Caki2 (cell line): ENCODE measurements at regions not wholly inside any gene's neighbourhood (a gene's known extent, or its start where the extent isn't known, plus 50 kb on each side); places are given as distances from the start of the nearest gene placed in this dataset.
"Not testable (repeated sequence)": the region's sequence is repeated elsewhere in the genome, so short reads cannot be mapped to it uniquely, and the experiment has no call there.

Source experiments
- DNase-seq: peaks from one replicate; pipeline ENCODE4 v3.0.0-alpha.2; 2015; ENCODE audit warnings: low read depth
- in situ Hi-C: cut with HindIII; loops from 2 replicates; pipeline ENCODE4 v1.10.0; 2016; ENCODE audit warnings: low sequenced_read_pairs, low pct_unique_long_range_greater_than_20kb, mixed read lengths

DNA sequence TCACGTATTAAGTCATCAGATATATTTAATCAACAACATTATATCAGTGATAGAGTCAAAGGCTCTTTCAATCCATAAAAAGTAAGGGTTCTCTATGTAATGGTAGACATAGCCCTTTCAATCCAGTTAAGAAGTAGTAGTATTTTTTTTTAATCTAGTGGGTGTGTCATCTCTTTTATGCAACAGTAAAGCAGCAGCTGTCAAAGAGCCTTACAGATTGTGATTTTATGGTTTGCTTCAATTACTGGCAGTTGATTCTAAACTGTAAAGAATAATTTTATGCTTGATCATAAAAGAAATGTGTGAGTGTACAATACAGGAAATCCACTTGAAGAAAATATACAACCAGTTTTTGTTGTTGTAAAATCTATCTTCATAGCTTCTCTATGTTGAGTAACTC lies 902.6 kb upstream of the MBL2 start:
- no peak for DNase-seq
- in situ Hi-C loops, result no loop called here

DNA sequence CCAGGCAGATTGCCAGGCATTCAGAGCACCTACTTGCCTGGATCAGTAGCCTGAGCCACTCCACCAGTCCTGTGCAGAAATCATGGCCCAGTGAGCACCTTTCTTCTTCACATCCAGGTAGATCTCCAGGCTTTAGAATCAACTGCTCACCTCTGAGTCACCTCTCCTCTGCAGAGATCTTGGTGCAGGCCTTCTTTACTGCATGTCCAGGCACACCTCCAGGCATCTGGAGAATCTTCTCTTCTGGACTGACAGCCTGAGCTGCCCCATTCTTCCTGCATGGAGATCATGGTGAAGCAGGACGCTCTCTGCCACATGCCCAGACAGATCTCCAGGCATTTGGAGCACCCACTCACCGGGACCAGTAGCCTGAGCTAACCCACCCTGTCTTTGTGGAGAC lies 894.5 kb upstream of the MBL2 start:
- in situ Hi-C loops, result no loop called here
- DNase-seq, result no peak

DNA sequence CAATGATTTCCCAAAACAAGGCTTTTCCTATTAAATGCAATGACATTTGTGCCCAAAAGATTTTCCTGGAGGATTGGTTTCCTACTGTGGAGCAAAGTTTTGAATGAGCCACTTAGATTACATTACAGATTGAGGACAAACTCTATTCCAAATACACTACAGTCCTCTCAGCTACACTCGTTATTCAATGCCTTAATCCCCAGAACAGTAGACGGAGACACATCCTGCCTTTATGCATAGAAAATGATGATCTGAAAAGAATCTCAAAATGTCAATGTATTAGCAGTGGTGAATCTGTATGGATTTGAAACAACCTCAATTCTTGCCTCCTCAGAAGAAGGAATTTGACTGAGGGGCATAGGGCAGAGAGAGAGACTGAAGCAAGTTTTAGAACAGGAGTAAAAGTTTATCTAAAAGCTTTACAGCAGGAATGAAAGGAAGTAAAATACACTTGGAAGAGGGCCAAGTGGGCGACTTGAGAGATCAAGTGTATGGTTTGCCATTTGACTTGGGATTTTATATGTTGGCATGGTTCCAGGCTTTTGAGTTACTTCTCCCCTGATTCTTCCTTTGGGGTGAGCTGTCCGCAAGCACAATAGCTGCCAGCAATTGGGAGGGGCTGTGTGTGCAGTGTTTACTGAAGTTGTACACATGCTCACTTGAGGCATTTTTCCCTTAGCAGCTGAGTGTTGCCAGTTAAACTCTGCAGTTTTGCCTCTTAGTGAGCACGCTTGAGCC lies 891.9 kb upstream of the MBL2 start:
- DNase-seq, result no peak
- in situ Hi-C loops, result no loop called here

DNA sequence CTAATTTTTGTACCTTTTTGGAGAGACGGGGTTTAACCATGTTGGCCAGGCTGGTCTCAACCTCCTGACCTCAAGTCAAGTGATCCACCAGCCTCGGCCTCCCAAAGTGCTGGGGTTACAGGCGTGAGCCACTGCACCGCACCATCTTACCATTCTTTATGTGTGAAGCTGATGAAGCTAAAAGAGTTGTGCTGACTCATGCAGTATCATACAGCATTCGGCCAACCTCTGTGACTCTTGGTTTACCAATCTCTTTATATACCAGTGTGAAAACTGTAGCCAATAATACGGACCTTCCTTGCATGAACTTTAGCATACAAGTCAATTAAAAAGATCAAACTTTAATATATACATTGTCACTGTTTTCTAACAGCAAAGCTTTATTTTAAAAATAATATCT lies 878.2 kb upstream of the MBL2 start:
- DNase-seq, result no peak
- in situ Hi-C loops, result no loop called here

DNA sequence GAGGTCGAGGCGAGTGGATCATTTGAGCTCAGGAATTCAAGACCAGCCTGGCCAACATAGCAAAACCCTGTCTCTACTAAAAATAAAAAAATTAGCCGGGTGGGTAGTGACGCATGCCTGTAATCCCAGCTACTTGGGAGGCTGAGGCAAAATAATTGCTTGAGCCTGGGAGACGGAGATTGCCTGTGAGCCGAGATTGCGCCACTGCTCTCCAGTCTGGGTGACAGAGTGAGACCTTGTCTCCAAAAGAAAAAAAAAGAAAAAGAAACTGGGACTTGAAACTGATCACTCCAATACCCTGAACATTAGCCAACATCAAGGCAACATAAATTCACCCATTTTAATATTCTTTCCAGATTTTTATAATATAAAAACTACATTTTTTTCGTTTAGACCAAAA lies 874.6 kb upstream of the MBL2 start:
- DNase-seq, in situ Hi-C loops: not testable (repeated sequence)

DNA sequence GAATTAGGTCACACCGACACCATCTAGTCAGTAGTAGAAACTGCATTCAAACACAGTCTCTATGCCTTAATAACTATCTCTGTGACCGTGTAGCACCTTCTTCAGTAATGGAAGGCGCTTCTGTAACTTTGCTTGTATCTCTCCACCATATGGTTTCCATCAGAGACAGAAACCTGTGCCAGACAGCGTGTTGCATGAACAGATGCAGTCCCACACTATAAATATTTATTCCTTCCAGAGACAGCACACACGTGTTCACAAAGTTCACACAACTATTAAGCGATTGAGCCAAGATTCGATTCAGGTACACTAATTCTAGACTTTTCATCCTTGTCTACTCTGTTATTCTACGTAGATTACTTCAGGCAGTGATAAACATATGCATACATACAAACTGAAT lies 873.9 kb upstream of the MBL2 start:
- in situ Hi-C loops, result no loop called here

DNA sequence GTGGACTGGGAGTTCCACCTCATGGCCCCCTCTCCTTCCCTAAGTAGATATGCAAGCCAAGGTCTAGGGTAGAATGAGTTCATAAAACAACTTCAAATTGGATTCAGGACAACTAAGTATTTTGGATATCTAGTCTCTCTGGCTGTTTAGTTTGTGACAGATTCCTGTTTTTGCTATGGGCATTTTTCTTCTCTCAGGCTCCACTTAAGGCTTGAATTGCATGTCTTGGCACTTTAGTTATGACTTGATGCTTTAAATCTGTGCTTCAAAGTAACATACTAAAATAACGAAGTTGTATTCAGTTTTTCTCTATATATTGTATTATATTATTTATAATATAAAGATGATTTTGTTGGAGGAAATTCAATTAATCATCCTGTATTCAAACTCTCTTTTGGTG lies 873.4 kb upstream of the MBL2 start:
- no peak for DNase-seq
- in situ Hi-C loops, result no loop called here

More for the DNA sequence above, 873.9 kb upstream of the MBL2 start:
- DNase-seq, result no peak

DNA sequence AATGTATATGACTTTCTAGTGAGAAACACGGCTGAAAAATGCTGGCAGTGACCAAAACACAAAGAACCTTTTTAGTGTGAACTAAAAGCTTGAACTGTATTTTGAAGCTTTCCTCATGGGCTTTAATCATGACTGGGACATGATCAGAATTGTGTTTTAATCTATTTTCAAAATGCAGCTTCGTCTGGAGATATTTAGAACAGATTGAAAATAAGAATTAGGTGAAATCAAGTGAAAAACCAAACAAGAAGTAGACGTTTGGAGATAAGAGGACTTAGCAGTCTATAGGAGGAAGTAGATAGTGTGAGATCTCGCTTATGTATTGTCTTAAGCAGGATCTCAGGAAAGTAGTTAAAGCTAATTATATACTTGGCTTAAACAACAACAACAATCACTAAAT lies 865.4 kb upstream of the MBL2 start:
- in situ Hi-C loops, result no loop called here
- no peak for DNase-seq

DNA sequence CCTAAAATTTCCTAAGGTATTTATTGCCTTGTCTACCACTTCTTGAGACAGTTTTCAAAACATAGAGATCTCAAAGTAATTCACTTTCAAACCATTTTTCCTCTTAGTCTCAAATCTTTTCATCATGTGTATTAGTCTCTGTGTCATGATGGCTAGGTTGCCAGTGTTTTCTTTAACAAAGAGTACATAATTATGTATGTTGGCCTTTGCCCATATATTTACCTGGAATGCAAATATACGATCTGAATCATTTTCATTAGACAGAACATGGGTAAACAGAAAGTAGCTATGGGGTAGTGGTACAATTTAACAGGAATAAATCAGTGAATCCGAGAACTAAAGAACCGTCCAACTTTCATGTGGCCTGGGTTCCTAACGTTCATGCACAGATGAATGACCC lies 852.1 kb upstream of the MBL2 start:
- DNase-seq, result no peak
- in situ Hi-C loops, result no loop called here

DNA sequence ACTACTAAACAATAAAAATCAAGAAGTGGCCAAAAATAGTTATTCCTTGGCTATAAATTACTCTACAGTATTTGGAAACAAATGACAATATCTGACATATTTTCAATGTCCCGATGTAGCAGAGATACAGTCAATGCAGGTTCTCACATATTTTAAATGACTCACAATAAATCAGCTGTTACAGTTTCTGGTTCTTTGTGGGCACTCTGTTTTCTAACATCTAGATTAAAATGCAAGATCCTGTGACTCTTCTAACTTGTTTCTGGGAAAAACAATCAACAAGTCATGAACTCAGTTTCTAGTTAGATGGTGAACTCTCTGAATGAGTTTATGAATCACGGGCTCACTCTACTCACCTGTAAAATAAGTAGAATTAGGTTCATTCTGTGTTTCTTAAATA lies 849.6 kb upstream of the MBL2 start:
- in situ Hi-C loops, result no loop called here
- DNase-seq, result no peak

DNA sequence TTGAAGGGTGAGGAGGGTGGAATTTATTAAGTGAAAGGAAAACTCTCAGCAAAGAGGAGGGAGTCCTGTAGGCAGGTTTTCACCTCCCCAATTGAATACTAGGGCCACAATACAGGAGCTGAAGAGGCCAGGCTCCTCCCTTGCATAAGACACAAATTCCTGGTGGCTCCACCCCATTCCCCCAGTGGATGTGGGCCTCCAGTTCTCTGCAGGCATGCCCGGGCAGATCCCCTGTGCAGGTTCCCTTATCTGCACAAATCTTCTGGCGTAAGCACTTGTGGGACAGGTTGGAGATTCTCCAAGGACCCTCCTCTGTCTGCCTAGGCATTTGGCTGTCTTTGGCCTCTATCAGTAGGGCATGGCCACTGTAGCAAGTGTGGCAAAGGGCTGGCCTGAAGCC lies 847.1 kb upstream of the MBL2 start:
- in situ Hi-C loops, result no loop called here
- DNase-seq, result peak; percentile 3

DNA sequence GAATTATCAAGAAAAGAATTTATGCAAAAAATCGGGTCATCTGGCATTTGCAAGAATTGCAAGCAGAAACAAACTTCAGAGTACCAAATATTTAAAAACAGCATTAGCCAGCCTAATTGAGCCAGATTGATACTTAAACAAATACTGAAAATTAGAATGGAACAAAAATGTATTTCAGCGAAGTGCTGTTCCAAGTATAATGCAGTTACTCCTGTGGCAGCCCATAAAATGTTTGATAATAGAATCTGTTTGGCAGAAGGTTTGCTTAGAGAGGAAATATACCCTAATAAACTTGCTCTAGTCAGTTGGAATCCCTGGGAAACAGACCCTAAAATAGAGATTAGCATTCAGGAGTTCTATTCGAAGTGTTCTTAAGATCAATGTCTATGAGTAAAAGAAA lies 835.1 kb upstream of the MBL2 start:
- no peak for DNase-seq
- in situ Hi-C loops, result no loop called here

DNA sequence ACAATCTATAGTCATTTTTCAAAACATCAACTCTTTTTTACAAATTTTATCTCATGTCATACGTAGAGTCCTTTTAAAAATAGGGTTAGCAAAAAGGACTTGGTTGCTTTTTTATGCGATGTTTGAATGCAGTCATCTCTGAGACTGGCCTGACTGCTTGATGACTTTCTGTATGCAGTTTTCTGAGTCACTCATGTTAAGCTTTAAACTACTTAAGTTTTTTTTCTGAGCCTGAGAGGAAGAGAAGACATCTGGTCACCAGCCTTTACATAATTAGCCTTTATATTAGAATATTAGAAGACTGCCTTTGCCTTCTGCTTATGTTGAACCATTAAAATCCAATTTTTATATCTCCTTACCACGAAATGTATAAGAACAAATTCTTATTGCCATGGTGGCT lies 834.4 kb upstream of the MBL2 start:
- no peak for DNase-seq
- in situ Hi-C loops, result no loop called here

DNA sequence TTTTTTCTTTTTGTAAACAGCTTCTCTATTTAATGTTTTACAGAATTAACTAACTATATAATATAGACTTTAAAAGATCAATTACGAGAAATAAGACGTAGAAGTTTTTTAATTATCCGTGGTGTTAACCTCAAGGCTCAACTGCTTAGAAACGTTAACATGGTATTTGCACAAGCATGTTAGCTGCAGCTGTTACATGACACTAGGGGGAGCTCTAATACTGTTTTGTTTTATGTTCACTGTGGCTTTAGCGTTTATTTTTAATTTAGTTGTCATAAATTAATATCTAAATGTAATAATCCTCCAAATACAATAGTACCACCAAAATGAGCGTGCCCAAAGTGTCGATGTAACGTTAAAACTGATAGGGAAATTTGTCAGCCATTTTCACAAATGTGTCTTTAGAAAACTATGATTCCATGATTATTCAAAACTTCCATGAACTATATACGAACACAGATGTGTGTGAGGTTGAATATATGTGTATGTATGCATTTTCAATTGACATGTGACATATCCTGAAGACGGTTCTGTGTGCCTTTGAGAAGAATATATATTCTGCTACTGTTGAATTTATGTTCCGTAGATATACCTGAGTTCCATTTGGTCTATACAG lies 828.8 kb upstream of the MBL2 start:
- peak; percentile 24 for DNase-seq
- in situ Hi-C loops, result no loop called here

DNA sequence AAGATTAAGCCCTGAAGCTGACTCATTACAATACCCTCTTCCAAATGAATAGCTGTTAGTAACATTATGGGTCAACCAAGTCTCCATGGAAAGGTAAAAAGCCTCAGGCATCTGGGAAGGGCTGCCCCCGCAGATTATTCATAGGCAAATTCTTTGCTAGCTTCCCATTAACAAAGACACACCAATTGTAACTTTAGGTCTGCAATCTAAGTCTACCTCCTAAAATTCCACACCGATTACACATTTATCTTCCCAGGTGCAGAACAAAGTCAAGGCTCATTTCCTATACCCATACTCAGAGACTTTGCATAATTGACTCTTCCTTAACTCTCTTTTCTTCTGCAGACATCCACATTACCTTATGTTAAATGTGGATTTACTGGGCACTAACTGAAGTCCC lies 826.3 kb upstream of the MBL2 start:
- in situ Hi-C loops, result no loop called here
- DNase-seq, result no peak

DNA sequence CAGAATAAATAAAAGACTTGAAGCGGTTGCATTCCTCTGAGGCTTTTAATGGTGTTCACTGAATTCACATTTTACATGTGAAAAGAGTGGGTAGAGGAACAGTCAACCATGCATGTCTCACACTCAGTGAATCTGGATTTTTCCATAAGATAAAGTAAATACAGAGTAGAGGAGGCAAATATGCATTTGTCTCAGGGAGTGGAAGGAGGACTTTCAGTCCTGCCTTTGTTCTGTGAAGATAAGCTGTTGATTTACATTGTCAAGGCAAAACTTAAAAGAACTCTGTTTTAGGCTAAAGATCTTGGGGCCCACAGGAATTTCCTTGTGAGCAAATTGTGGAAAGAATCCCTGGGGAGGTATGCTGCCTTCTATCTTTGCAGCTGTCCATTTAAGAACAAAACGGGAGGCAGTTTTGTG lies 825.3 kb upstream of the MBL2 start:
- in situ Hi-C loops, result no loop called here
- DNase-seq, result no peak

DNA sequence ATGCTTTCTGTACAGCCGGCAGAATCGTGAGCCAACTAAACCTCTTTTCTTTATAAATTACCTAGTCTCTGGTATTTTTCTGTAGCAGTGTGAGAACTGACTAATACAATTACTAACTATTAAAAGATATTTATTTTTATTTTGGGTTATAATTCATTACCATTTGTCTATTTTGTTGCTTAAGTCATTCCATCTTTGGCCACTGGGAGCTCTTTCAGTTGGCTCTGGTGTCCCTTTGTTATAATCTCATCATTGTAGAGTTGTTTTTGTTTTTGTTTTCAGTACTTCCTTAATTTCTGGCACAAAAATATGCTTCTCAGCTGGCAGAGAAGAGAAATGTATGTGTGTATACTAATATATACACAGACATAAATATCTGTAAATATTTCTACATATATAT lies 807.9 kb upstream of the MBL2 start:
- in situ Hi-C loops, result no loop called here
- no peak for DNase-seq

DNA sequence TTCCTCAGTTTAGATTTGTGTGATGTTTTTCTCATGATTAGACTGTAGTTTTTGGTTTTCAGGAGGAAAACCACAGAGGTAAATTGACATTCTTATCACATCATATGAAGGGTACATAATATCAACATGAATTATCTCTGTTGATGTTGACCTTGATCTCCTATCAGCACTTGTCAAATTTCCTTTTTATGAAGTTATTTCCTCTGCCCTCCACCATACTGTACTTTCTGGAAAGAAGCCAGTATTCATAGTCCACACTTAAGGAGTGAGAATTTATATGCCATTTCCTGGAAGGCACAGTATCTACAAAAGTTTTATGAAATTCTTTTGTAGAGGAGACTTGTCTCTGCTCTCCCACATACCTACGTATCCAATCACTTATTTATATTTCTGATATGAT lies 807.2 kb upstream of the MBL2 start:
- DNase-seq, result no peak
- in situ Hi-C loops, result no loop called here

DNA sequence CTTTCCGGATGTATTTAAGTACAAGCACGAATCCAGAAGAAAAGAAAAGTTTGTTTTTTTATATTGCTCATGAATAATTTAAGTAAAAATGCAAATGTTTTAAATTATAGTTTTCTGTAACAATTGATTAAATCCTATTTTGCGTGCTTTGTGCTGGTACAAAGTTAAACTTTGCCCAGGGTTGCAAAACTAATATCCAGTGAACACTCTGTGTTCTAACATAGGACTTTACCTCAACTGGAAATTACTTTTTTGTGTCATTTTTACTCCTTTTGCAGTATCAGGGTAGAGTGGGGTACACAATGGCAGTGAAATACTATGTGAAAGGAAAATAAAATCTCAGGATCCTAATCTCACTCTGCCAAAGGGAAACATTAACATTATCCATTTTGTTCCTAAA lies 801.4 kb upstream of the MBL2 start:
- DNase-seq, result no peak
- in situ Hi-C loops, result no loop called here

DNA sequence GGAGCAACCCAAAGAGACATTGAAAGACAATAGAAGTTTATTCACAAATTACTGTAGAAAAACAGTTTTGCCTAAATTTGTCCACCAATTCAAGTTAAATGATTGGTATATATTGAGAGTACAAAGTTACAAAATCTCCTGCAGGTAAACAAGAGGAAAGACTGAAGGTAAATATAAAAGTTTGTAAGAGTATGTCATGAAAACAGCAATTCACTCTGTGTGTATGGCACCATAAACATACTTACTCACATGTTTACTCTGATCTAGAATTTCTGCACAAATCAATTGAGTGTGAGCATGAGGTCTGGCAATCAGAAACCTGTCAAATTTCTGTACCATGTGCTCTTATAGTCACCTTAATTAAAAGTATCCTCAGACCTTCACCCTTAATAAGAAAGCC lies 800.9 kb upstream of the MBL2 start:
- DNase-seq, result no peak
- in situ Hi-C loops, result no loop called here
